HepG2 (cell line): ENCODE measurements at regions not wholly inside any gene's neighbourhood (a gene's known extent, or its start where the extent isn't known, plus 50 kb on each side); places are given as distances from the start of the nearest gene placed in this dataset.

ENCODE experiments used
- ATAC-seq: fragments of 200-7000 bp; cut with Tn5 transposase; 3 replicates; pipeline ENCODE4 v1.9.1; 2020; ENCODE audit warnings: mild to moderate bottlenecking, moderate library complexity
- BruUV-seq: library from RNA; stranded (reverse); fragments of 400-500 nt; replicated peaks from 2 replicates; lab custom pipeline; 2021; lab: Mats Ljungman, UMichigan
- CTCF ChIA-PET: fragments of 300-600 bp; formaldehyde crosslinking; extraction: SDS; loops from one replicate; lab custom pipeline; 2021; ENCODE audit warnings: low total read pairs, inconsistent platforms, low intra/inter-chr PET ratio; lab: Yijun Ruan, JAX
- POLR2A ChIA-PET: fragments of 350-600 bp; sonication (Branson Sonifier 250); formaldehyde crosslinking; loops from one replicate; lab custom pipeline; 2020; ENCODE audit warnings: antibody characterized with exemption, inconsistent platforms; lab: Yijun Ruan, JAX
- DNase-seq: peaks from one replicate; pipeline ENCODE4 v3.0.0-alpha.2; 2015; ENCODE audit warnings: low spot score
- FAIRE-seq: peaks from 3 replicates; lab custom pipeline; 2011; peaks lifted over from hg19 to GRCh38; lab: Jason Lieb, UNC
- H2AFZ ChIP-seq: one replicate; pipeline ENCODE4 v1.6.1; 2011; ENCODE audit warnings: low read length, inconsistent platforms
- H3K27ac ChIP-seq: fragments of 300-600 bp; 3 replicates; pipeline ENCODE4 v1.8.0; 2011; ENCODE audit warnings: mixed run types, mild to moderate bottlenecking, mixed read lengths, low read length, inconsistent platforms; ENCODE audit not compliant: insufficient read depth; ENCODE audit errors: extremely low read length
- H3K27me3 ChIP-seq, 2 experiments: fragments of 200-600 bp in 1 of 2; 2 replicates in 1 of 2; 3 replicates in 1 of 2; pipeline versions ENCODE4 v1.6.0 to v1.8.0; 2011; ENCODE audit warnings: low read length in 2 of 2, mild to moderate bottlenecking in 2 of 2, moderate library complexity in 2 of 2, inconsistent platforms in 1 of 2; ENCODE audit not compliant: insufficient read depth in 2 of 2, control insufficient read depth in 1 of 2
- H3K36me3 ChIP-seq, 2 experiments: fragments of 200-600 bp in 1 of 2; replicated peaks in 1 of 2; 2 replicates in 1 of 2; 3 replicates in 1 of 2; pipeline versions ENCODE4 v1.5.1 to v1.8.0; 2011; ENCODE audit warnings: low read length in 2 of 2, inconsistent platforms in 1 of 2; ENCODE audit not compliant: insufficient read depth in 2 of 2, control insufficient read depth in 1 of 2
- H3K4me1 ChIP-seq: 2 replicates; pipeline ENCODE4 v1.5.1; 2012; ENCODE audit warnings: low read length, inconsistent platforms; ENCODE audit not compliant: insufficient read depth
- H3K4me2 ChIP-seq: 2 replicates; pipeline ENCODE4 v1.6.0; 2011; ENCODE audit warnings: low read depth, low read length, inconsistent platforms
- H3K4me3 ChIP-seq, 3 experiments: fragments of 200-600 bp in 1 of 3; sonication (generic), shearing (Covaris generic) in 1 of 3; replicated peaks in 1 of 3; 2 replicates each; pipeline ENCODE4 v1.5.1; 2011 to 2016; ENCODE audit warnings: low read length in 3 of 3, inconsistent platforms in 2 of 3, low read depth in 2 of 3, mild to moderate bottlenecking in 2 of 3, control low read depth in 1 of 3, mixed read lengths in 1 of 3; ENCODE audit not compliant: insufficient read depth in 1 of 3
- H3K79me2 ChIP-seq: one replicate; pipeline ENCODE4 v1.6.1; 2011; ENCODE audit warnings: low read length, inconsistent platforms; ENCODE audit not compliant: insufficient read depth
- H3K9ac ChIP-seq: 2 replicates; pipeline ENCODE4 v1.6.0; 2011; ENCODE audit warnings: mild to moderate bottlenecking, low read depth, low read length, inconsistent platforms; ENCODE audit not compliant: insufficient read depth
- H3K9me3 ChIP-seq: 2 replicates; pipeline ENCODE4 v1.5.1; 2012; ENCODE audit warnings: mild to moderate bottlenecking, low read length
- H4K20me1 ChIP-seq: 2 replicates; pipeline ENCODE4 v1.6.0; 2011; ENCODE audit warnings: inconsistent platforms, mild to moderate bottlenecking, low read length, moderate library complexity; ENCODE audit not compliant: insufficient read depth
- HCFC1 ChIP-seq: fragments of 150-350 bp; IDR thresholded peaks from 2 replicates; pipeline ENCODE4 v1.6.1; 2014; ENCODE audit warnings: low read depth, low read length
- MIXL1 ChIP-seq: IDR thresholded peaks from 2 replicates; pipeline ENCODE4 v1.6.1; 2016
- RARA ChIP-seq: IDR thresholded peaks from 2 replicates; pipeline ENCODE4 v1.6.1; 2016; ENCODE audit warnings: missing genetic modification reagents, missing compliant biosample characterization
- TRIM24 ChIP-seq: sonication (generic); formaldehyde crosslinking; IDR thresholded peaks from 2 replicates; pipeline ENCODE4 v1.8.0; 2022; ENCODE audit warnings: mild to moderate bottlenecking, missing genetic modification reagents
- YY1 ChIP-seq: IDR thresholded peaks from 2 replicates; pipeline ENCODE4 v1.6.1; 2011; ENCODE audit warnings: low read length, low read depth, moderate library complexity, mild to moderate bottlenecking; ENCODE audit not compliant: insufficient read depth, insufficient replicate concordance
- ZFX ChIP-seq: sonication (generic); formaldehyde crosslinking; IDR thresholded peaks from 2 replicates; pipeline ENCODE4 v1.4.0; 2020; ENCODE audit warnings: mild to moderate bottlenecking, low read depth, missing genetic modification reagents, moderate library complexity
- ZNF260 ChIP-seq: sonication (generic); formaldehyde crosslinking; IDR thresholded peaks from 2 replicates; pipeline ENCODE4 v1.4.0; 2020; ENCODE audit warnings: missing genetic modification reagents, low read depth, mild to moderate bottlenecking, borderline replicate concordance
- ZNF781 ChIP-seq: sonication (generic); formaldehyde crosslinking; IDR thresholded peaks from 2 replicates; pipeline ENCODE4 v1.5.1; 2020; ENCODE audit warnings: borderline replicate concordance, mild to moderate bottlenecking, missing genetic modification reagents; ENCODE audit errors: not compliant biosample characterization
- ZNF782 ChIP-seq: sonication (generic); formaldehyde crosslinking; IDR thresholded peaks from 2 replicates; pipeline ENCODE4 v1.4.0; 2020; ENCODE audit warnings: missing genetic modification reagents, mild to moderate bottlenecking, borderline replicate concordance
- WGBS: methylation state at CpG from one replicate; pipeline ENCODE4 v1.1.6; 2017; ENCODE audit warnings: low lambda C conversion rate; 5-methylcytosine and 5-hydroxymethylcytosine counted together
- in situ Hi-C: cut with HindIII; loops from 2 replicates; pipeline ENCODE4 v1.10.0; 2017; ENCODE audit warnings: low pct_unique_long_range_greater_than_20kb; ENCODE audit not compliant: extremely low pct_ligation_motif_present
- intact Hi-C: fragments of 100-400 bp; cut with micrococcal nuclease; formaldehyde crosslinking; loops from one replicate; pipeline ENCODE4 v1.10.0; 2022; ENCODE audit not compliant: unreplicated experiment
- TF ChIP-seq, protein P1 (sequence below), 2 experiments: sonication (generic) in 1 of 2; formaldehyde crosslinking in 1 of 2; IDR thresholded peaks; 2 replicates each; pipeline versions ENCODE4 v1.4.0 to v1.6.1; 2016 to 2020; ENCODE audit warnings: borderline replicate concordance in 1 of 2, low read depth in 1 of 2, mild to moderate bottlenecking in 1 of 2, missing genetic modification reagents in 1 of 2
- TF ChIP-seq, protein P2 (sequence below): sonication (generic); formaldehyde crosslinking; IDR thresholded peaks from 2 replicates; pipeline ENCODE4 v1.4.0; 2020; ENCODE audit warnings: missing genetic modification reagents
- TF ChIP-seq, protein P3 (sequence below): sonication (generic); formaldehyde crosslinking; IDR thresholded peaks from 2 replicates; pipeline ENCODE4 v1.4.0; 2020; ENCODE audit warnings: missing genetic modification reagents
- TF ChIP-seq, protein P4 (sequence below): IDR thresholded peaks from 2 replicates; pipeline ENCODE4 v1.6.1; 2016

DNA sequence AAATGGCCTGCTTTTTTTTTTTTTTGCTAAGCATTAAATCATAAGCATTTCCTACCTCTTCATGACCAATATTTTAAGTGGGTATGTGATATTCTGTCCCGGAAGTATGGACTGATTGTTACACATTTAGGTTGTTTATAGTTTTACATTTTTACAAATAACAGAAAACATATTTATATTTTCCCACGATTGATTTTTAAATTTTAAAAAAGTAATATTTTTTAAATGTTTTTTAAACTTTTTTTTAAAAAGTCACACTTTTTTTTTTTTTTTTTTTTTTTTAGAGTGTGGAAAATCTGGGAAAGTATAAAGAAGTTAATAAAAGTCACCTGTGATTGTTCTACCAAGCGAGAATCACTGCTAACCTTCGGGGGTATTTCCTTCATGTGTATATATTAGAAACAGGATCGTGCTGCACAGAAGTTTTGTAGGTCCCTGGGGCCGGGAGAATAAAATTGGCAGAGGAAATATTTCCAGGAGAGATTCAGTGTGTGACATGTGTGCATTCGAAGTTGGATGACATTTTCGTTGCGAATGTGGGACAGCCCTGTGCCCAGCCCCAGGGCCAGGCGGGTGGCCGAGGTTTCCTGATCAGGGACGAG, 173.1 kb downstream of the CDC5L start (continued):
- TF ChIP-seq MIXL1 (CRISPR knock-in tag) (no peak), YY1 (no peak), ZNF781 (no peak)

DNA sequence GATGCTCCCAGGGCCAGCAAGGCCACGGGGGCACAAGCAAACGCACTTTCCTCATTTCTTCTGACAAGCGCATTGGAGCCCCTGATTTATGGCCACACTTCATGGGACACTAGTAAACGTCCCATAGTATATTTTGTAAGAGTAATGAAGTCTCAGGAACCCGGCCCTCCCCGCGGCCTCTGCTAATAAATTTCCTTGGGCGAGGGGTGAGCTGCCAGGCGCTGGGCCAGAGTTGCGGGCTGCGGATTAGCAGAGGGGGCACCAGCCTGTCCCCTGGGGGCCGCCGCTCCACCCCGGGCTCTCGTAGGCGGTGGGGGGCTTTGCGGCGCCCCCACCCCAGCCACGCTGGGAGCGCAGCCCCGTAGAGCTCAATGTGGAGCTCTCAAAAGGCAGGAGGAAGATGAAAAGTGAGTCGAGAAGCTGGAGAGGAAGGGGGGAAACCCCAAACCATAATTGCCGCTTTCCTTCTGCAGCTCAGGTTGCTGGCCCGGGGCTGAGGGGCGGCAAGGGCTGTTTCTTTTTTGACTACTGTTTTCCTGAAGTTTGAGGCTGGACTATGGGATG, 173.6 kb downstream of the CDC5L start:
- intact Hi-C loops (no loop called here), in situ Hi-C loops (no loop called here)
- no TSS peak for BruUV-seq
- H3K27me3 ChIP-seq: peaks cover 2 to 52% of the 10 kb centered on the region in 2 experiments; a peak in 4 of 5 replicates
- ATAC-seq (no peak), FAIRE-seq (no peak), DNase-seq (no peak)
- ChIA-PET POLR2A (no interaction called here), CTCF (no interaction called here)
- no peaks in the 10 kb centered on the region for H3K9me3 ChIP-seq
- WGBS: 29% methylated on average over 16 of the region's 25 CpGs
- no peak overlapping the region for H3K9ac ChIP-seq
- no peak overlapping the region for H2AFZ ChIP-seq
- no peaks in the 10 kb centered on the region for H3K4me1 ChIP-seq
- H3K4me3 ChIP-seq: no peak overlapping the region
- no peaks in the 10 kb centered on the region for H3K79me2 ChIP-seq
- H3K4me2 ChIP-seq: no peak overlapping the region
- H3K27ac ChIP-seq: no peak overlapping the region
- H4K20me1 ChIP-seq: no peaks in the 10 kb centered on the region
- no peaks in the 10 kb centered on the region for H3K36me3 ChIP-seq
- TF ChIP-seq ZFX (CRISPR knock-in tag) (no peak), HCFC1 (no peak), TRIM24 (no peak), ZNF260 (CRISPR knock-in tag) (no peak), RARA (CRISPR knock-in tag) (no peak), ZNF782 (no peak)
- TF ChIP-seq, protein P1, sequence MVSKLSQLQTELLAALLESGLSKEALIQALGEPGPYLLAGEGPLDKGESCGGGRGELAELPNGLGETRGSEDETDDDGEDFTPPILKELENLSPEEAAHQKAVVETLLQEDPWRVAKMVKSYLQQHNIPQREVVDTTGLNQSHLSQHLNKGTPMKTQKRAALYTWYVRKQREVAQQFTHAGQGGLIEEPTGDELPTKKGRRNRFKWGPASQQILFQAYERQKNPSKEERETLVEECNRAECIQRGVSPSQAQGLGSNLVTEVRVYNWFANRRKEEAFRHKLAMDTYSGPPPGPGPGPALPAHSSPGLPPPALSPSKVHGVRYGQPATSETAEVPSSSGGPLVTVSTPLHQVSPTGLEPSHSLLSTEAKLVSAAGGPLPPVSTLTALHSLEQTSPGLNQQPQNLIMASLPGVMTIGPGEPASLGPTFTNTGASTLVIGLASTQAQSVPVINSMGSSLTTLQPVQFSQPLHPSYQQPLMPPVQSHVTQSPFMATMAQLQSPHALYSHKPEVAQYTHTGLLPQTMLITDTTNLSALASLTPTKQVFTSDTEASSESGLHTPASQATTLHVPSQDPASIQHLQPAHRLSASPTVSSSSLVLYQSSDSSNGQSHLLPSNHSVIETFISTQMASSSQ (IDR thresholded peaks at IDR 0.05; ENCODE audit: low read depth): no peak
- TF ChIP-seq, protein P1 (CRISPR knock-in tag; IDR thresholded peaks at IDR 0.05; ENCODE audit: borderline replicate concordance): no peak
- TF ChIP-seq, protein P2, sequence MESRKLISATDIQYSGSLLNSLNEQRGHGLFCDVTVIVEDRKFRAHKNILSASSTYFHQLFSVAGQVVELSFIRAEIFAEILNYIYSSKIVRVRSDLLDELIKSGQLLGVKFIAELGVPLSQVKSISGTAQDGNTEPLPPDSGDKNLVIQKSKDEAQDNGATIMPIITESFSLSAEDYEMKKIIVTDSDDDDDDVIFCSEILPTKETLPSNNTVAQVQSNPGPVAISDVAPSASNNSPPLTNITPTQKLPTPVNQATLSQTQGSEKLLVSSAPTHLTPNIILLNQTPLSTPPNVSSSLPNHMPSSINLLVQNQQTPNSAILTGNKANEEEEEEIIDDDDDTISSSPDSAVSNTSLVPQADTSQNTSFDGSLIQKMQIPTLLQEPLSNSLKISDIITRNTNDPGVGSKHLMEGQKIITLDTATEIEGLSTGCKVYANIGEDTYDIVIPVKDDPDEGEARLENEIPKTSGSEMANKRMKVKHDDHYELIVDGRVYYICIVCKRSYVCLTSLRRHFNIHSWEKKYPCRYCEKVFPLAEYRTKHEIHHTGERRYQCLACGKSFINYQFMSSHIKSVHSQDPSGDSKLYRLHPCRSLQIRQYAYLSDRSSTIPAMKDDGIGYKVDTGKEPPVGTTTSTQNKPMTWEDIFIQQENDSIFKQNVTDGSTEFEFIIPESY (CRISPR knock-in tag): no peak
- TF ChIP-seq, protein P3, sequence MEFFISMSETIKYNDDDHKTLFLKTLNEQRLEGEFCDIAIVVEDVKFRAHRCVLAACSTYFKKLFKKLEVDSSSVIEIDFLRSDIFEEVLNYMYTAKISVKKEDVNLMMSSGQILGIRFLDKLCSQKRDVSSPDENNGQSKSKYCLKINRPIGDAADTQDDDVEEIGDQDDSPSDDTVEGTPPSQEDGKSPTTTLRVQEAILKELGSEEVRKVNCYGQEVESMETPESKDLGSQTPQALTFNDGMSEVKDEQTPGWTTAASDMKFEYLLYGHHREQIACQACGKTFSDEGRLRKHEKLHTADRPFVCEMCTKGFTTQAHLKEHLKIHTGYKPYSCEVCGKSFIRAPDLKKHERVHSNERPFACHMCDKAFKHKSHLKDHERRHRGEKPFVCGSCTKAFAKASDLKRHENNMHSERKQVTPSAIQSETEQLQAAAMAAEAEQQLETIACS (CRISPR knock-in tag): no peak
- TF ChIP-seq, protein P4, sequence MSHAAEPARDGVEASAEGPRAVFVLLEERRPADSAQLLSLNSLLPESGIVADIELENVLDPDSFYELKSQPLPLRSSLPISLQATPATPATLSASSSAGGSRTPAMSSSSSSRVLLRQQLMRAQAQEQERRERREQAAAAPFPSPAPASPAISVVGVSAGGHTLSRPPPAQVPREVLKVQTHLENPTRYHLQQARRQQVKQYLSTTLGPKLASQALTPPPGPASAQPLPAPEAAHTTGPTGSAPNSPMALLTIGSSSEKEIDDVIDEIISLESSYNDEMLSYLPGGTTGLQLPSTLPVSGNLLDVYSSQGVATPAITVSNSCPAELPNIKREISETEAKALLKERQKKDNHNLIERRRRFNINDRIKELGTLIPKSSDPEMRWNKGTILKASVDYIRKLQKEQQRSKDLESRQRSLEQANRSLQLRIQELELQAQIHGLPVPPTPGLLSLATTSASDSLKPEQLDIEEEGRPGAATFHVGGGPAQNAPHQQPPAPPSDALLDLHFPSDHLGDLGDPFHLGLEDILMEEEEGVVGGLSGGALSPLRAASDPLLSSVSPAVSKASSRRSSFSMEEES (CRISPR knock-in tag): no peak
